Loucy (cell line): ENCODE measurements at regions not wholly inside any gene's neighbourhood (a gene's known extent, or its start where the extent isn't known, plus 50 kb on each side); places are given as distances from the start of the nearest gene placed in this dataset.

Source experiments
- EZH2phosphoT487 ChIP-seq: fragments of 200-600 bp; IDR thresholded peaks from 2 replicates; pipeline ENCODE4 v1.6.1; 2018; ENCODE audit warnings: antibody characterized with exemption, mild to moderate bottlenecking, moderate library complexity, borderline replicate concordance
- TF ChIP-seq, protein P1 (sequence below): fragments of 200-600 bp; sonication (generic); conservative IDR thresholded peaks from 2 replicates; pipeline ENCODE4 v1.5.1; 2014; ENCODE audit warnings: mild to moderate bottlenecking, antibody characterized with exemption, low read length

DNA sequence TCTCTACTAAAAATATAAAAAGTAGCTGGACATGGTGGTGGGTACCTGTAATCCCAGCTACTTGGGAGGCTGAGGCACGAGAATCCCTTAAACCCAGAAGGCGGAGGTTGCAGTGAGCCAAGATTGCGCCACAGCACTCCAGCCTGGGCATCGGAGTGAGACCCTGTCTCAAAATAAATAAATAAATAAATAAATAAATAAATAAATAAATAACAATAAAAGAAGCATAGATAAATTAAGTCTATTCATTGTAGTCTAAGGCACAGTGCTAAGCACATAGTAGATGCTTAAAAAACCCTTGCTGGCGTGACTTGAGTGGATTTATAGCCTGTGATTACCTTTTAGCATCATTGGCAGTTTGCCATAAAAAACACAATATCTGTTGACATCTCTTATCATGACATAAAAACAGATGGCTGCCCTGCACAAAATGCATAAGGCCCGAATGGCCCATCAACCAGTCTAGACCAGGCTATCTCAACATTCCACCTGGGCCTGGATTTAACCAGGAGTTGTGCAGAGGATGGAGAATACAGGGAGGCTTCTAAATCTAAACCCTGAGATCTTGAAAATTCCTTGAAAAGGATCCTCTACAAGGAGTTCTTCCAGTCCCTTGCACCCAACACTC, 94.9 kb downstream of the PRLHR start:
- TF ChIP-seq, protein P1, sequence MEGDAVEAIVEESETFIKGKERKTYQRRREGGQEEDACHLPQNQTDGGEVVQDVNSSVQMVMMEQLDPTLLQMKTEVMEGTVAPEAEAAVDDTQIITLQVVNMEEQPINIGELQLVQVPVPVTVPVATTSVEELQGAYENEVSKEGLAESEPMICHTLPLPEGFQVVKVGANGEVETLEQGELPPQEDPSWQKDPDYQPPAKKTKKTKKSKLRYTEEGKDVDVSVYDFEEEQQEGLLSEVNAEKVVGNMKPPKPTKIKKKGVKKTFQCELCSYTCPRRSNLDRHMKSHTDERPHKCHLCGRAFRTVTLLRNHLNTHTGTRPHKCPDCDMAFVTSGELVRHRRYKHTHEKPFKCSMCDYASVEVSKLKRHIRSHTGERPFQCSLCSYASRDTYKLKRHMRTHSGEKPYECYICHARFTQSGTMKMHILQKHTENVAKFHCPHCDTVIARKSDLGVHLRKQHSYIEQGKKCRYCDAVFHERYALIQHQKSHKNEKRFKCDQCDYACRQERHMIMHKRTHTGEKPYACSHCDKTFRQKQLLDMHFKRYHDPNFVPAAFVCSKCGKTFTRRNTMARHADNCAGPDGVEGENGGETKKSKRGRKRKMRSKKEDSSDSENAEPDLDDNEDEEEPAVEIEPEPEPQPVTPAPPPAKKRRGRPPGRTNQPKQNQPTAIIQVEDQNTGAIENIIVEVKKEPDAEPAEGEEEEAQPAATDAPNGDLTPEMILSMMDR, result no peak
- TF ChIP-seq EZH2phosphoT487, result no peak
